IMR-90 (cell line): ENCODE measurements at regions not wholly inside any gene's neighbourhood (a gene's known extent, or its start where the extent isn't known, plus 50 kb on each side); places are given as distances from the start of the nearest gene placed in this dataset.

Experiments used
- CTCF ChIP-seq: conservative IDR thresholded peaks from 2 replicates; pipeline ENCODE4 v1.5.1; 2012; ENCODE audit warnings: mild to moderate bottlenecking, low read depth, low read length, improper control_type of control experiment
- MAZ ChIP-seq: IDR thresholded peaks from 2 replicates; pipeline ENCODE4 v1.6.1; 2012; ENCODE audit warnings: low read depth, mild to moderate bottlenecking, low read length, improper control_type of control experiment, moderate library complexity, borderline replicate concordance
- RCOR1 ChIP-seq: IDR thresholded peaks from 2 replicates; pipeline ENCODE4 v1.6.1; 2012; ENCODE audit warnings: mild to moderate bottlenecking, low read length, improper control_type of control experiment; ENCODE audit not compliant: insufficient replicate concordance

GRCh38 chr3:153639631-153640030 lies 477.6 kb downstream of the RAP2B start:
- no peak for TF ChIP-seq CTCF
- no peak for TF ChIP-seq RCOR1
- no peak for TF ChIP-seq MAZ
